Uterus (tissue), 3 donors: ENCODE measurements at regions not wholly inside any gene's neighbourhood (a gene's known extent, or its start where the extent isn't known, plus 50 kb on each side); places are given as distances from the start of the nearest gene placed in this dataset.

ENCODE experiments used
- DNase-seq, 2 donors: peaks; one replicate each; pipeline ENCODE4 v3.0.0-alpha.2; 2019 to 2020
- H3K27ac ChIP-seq, 2 donors: fragments of 200-600 bp; sonication (generic); 1 replicate in 1 of 2; 2 replicates in 1 of 2; pipeline ENCODE4 v1.5.1; 2016 to 2018
- H3K27me3 ChIP-seq, 2 donors: fragments of 200-600 bp; sonication (generic); one replicate each; pipeline ENCODE4 v1.5.1; 2018 to 2019; ENCODE audit warnings: control low read depth in 1 of 2
- H3K36me3 ChIP-seq, 2 donors: fragments of 200-600 bp; sonication (generic); one replicate each; pipeline ENCODE4 v1.5.1; 2019; ENCODE audit warnings: control low read depth in 1 of 2
- H3K4me1 ChIP-seq, 2 donors: fragments of 200-600 bp; sonication (generic); one replicate each; pipeline ENCODE4 v1.5.1; 2018 to 2019; ENCODE audit warnings: control low read depth in 1 of 2
- H3K4me3 ChIP-seq, 2 donors: fragments of 200-600 bp; sonication (generic); 1 replicate in 1 of 2; 2 replicates in 1 of 2; pipeline ENCODE4 v1.5.1; 2018 to 2019; ENCODE audit warnings: mild to moderate bottlenecking in 1 of 2
- H3K9me3 ChIP-seq, 2 donors: fragments of 200-600 bp; sonication (generic); one replicate each; pipeline ENCODE4 v1.5.1; 2019; ENCODE audit warnings: control low read depth in 1 of 2
- POLR2A ChIP-seq, 2 donors: fragments of 450-650 bp; IDR thresholded peaks; one replicate each; pipeline ENCODE4 v1.6.1; 2016; ENCODE audit warnings: antibody characterized with exemption in 2 of 2, mild to moderate bottlenecking in 1 of 2, moderate library complexity in 1 of 2
- intact Hi-C: fragments of 100-400 bp; cut with DNase I; formaldehyde crosslinking; loops from one replicate; pipeline ENCODE4 v1.15.1; 2023; ENCODE audit warnings: low total_unique reads
- TF ChIP-seq, protein P1 (sequence below), 4 experiments: fragments of 200-600 bp in 2 of 4; fragments of 450-650 bp in 2 of 4; sonication (generic) in 2 of 4; IDR thresholded peaks; one replicate each; pipeline ENCODE4 v1.5.1; 2016 to 2019; ENCODE audit warnings: antibody characterized with exemption in 4 of 4, mild to moderate bottlenecking in 2 of 4, moderate library complexity in 1 of 4
- donor health status: DM: yes; HTN: yes; CAD: no.

DNA sequence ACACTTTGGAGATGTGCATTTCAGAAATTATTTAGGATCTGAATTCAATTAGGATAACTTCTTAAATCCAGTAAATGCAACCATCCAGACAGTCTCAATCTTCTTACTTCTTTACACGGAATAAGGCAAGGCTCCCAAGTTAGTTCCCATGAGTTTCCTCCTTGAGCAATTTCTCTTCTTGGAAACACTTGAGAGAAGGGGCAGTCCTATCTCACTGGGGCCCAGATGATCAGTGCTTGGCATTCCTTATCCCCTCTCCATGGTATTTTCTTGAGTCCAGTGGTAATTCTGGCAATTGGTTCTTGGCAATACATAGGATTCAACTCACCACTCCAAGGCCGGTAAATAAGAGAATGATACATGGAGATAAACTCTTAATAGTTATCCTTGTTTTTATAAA lies 87.1 kb upstream of the PTHLH start:
- no peak for TF ChIP-seq POLR2A (IDR thresholded peaks at IDR 0.05)
- TF ChIP-seq, protein P1, sequence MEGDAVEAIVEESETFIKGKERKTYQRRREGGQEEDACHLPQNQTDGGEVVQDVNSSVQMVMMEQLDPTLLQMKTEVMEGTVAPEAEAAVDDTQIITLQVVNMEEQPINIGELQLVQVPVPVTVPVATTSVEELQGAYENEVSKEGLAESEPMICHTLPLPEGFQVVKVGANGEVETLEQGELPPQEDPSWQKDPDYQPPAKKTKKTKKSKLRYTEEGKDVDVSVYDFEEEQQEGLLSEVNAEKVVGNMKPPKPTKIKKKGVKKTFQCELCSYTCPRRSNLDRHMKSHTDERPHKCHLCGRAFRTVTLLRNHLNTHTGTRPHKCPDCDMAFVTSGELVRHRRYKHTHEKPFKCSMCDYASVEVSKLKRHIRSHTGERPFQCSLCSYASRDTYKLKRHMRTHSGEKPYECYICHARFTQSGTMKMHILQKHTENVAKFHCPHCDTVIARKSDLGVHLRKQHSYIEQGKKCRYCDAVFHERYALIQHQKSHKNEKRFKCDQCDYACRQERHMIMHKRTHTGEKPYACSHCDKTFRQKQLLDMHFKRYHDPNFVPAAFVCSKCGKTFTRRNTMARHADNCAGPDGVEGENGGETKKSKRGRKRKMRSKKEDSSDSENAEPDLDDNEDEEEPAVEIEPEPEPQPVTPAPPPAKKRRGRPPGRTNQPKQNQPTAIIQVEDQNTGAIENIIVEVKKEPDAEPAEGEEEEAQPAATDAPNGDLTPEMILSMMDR (IDR thresholded peaks at IDR 0.05) = no peak
- no peak overlapping the region for H3K4me3 ChIP-seq
- H3K27me3 ChIP-seq = no peaks in the 10 kb centered on the region
- no peaks in the 10 kb centered on the region for H3K36me3 ChIP-seq
- no peaks in the 10 kb centered on the region for H3K4me1 ChIP-seq
- no peak for DNase-seq
- no peak overlapping the region for H3K27ac ChIP-seq
- intact Hi-C loops = no loop called here
- no peaks in the 10 kb centered on the region for H3K9me3 ChIP-seq

GRCh38 chr12:28060871-28061270 lies 88.3 kb upstream of the PTHLH start:
- H3K9me3 ChIP-seq = no peaks in the 10 kb centered on the region
- no peaks in the 10 kb centered on the region for H3K4me1 ChIP-seq
- no peak for DNase-seq
- TF ChIP-seq, protein P1 (IDR thresholded peaks at IDR 0.05) = no peak
- no peak for TF ChIP-seq POLR2A (IDR thresholded peaks at IDR 0.05)
- no peak overlapping the region for H3K27ac ChIP-seq
- no peaks in the 10 kb centered on the region for H3K36me3 ChIP-seq
- intact Hi-C loops = no loop called here
- H3K4me3 ChIP-seq = no peak overlapping the region
- H3K27me3 ChIP-seq = no peaks in the 10 kb centered on the region

- DNase-seq = no peak
- no peaks in the 10 kb centered on the region for H3K4me1 ChIP-seq
- no peaks in the 10 kb centered on the region for H3K36me3 ChIP-seq
- no peak for TF ChIP-seq POLR2A (IDR thresholded peaks at IDR 0.05)
- TF ChIP-seq, protein P1 (IDR thresholded peaks at IDR 0.05) = no peak
- H3K9me3 ChIP-seq = no peaks in the 10 kb centered on the region
- no peak overlapping the region for H3K27ac ChIP-seq
- no peak overlapping the region for H3K4me3 ChIP-seq
- H3K27me3 ChIP-seq = no peaks in the 10 kb centered on the region
- intact Hi-C loops = no loop called here
Observed at GRCh38 chr12:28063355-28063880, 90.9 kb upstream of the PTHLH start.

DNA sequence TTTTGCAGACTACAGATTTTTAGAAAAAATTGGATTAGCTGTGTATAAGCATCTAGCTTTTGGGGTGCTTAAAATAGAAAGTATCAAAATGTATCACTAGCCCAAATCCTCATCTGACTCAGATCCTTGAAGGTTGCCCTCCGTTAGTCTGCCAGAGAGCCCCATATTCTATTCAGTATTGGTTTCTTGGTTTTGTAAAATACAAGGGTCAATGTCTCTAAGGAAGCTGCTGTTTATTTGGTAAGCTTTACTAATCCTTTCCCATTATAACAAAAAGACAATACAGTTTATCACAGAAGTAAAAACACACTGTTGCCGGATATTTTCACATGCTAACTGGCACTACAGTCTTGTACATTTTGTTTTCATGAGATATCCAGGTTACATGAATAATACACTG lies 92.8 kb upstream of the PTHLH start:
- no peak overlapping the region for H3K27ac ChIP-seq
- no peaks in the 10 kb centered on the region for H3K36me3 ChIP-seq
- intact Hi-C loops = no loop called here
- H3K9me3 ChIP-seq = no peaks in the 10 kb centered on the region
- no peak for DNase-seq
- H3K4me3 ChIP-seq = no peak overlapping the region
- H3K4me1 ChIP-seq = no peaks in the 10 kb centered on the region
- no peaks in the 10 kb centered on the region for H3K27me3 ChIP-seq
- no peak for TF ChIP-seq POLR2A (IDR thresholded peaks at IDR 0.05)
- TF ChIP-seq, protein P1 (IDR thresholded peaks at IDR 0.05) = no peak

- H3K4me3 ChIP-seq = no peak overlapping the region
Observed at GRCh38 chr12:28065889-28066630, 93.5 kb upstream of the PTHLH start.

More at GRCh38 chr12:28065889-28066630, 93.5 kb upstream of the PTHLH start:
- no peak for DNase-seq
- H3K27me3 ChIP-seq = no peaks in the 10 kb centered on the region
- TF ChIP-seq POLR2A (IDR thresholded peaks at IDR 0.05) = no peak
- TF ChIP-seq, protein P1 (IDR thresholded peaks at IDR 0.05) = no peak
- H3K27ac ChIP-seq = no peak overlapping the region
- H3K36me3 ChIP-seq = no peaks in the 10 kb centered on the region
- H3K9me3 ChIP-seq = no peaks in the 10 kb centered on the region
- no peaks in the 10 kb centered on the region for H3K4me1 ChIP-seq
- intact Hi-C loops = no loop called here
